Uterus (tissue), 2 donors: ENCODE measurements at regions not wholly inside any gene's neighbourhood (a gene's known extent, or its start where the extent isn't known, plus 50 kb on each side); places are given as distances from the start of the nearest gene placed in this dataset.

ENCODE experiments used
- POLR2A ChIP-seq, 2 donors: fragments of 450-650 bp; IDR thresholded peaks; one replicate each; pipeline ENCODE4 v1.6.1; 2016; ENCODE audit warnings: antibody characterized with exemption in 2 of 2, mild to moderate bottlenecking in 1 of 2, moderate library complexity in 1 of 2
- TF ChIP-seq, protein P1 (sequence below), 4 experiments: fragments of 200-600 bp in 2 of 4; fragments of 450-650 bp in 2 of 4; sonication (generic) in 2 of 4; IDR thresholded peaks; one replicate each; pipeline ENCODE4 v1.5.1; 2016 to 2019; ENCODE audit warnings: antibody characterized with exemption in 4 of 4, mild to moderate bottlenecking in 2 of 4, moderate library complexity in 1 of 4

DNA sequence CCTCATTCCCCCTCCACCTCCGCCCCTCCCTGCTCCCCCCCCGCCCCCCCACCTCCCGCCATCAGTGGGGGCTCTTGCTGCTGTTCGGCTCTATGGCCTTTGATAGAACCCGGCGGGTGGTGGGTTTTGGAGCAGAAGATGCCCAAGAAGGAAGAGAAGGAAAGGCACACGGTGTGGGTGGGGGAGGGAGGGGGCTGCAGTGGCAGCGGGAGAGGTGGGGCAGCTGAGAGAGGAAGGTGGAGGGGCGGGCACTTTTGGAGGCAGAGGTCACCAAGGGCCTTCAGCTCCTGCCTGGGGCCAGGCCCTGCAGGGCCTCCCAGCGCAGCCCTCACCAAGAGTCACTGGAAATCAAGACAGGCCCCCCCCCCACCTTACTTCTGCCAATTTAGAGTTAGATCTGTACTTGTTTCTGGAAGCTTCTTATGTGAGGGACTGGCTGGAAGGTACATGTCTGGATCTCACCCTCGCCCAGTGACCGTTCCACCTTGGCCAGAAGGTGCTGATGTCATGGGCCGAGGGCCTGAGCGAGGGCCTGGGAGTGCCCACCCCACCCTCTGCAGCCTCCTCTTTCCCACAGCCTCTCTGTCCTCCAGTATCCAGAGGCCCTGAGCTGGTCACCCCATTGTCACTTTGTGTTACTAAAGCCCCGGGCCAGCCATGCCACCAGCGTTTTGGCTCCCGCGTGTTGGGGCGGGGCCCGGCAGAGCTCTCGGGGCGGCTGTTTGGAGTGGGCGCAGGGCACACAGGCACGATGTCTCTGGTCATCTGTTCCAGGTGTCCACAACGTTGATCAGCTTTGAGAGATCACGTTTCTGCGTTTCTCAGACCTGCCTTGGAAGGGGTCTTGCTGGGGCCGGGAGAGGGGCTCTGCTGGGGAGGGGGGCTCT, 153.9 kb downstream of the KIF26A start:
- TF ChIP-seq, protein P1, sequence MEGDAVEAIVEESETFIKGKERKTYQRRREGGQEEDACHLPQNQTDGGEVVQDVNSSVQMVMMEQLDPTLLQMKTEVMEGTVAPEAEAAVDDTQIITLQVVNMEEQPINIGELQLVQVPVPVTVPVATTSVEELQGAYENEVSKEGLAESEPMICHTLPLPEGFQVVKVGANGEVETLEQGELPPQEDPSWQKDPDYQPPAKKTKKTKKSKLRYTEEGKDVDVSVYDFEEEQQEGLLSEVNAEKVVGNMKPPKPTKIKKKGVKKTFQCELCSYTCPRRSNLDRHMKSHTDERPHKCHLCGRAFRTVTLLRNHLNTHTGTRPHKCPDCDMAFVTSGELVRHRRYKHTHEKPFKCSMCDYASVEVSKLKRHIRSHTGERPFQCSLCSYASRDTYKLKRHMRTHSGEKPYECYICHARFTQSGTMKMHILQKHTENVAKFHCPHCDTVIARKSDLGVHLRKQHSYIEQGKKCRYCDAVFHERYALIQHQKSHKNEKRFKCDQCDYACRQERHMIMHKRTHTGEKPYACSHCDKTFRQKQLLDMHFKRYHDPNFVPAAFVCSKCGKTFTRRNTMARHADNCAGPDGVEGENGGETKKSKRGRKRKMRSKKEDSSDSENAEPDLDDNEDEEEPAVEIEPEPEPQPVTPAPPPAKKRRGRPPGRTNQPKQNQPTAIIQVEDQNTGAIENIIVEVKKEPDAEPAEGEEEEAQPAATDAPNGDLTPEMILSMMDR (IDR thresholded peaks at IDR 0.05), result no peak
- no peak for TF ChIP-seq POLR2A (IDR thresholded peaks at IDR 0.05)
